GM21825 (cell line): ENCODE measurements at regions not wholly inside any gene's neighbourhood (a gene's known extent, or its start where the extent isn't known, plus 50 kb on each side); places are given as distances from the start of the nearest gene placed in this dataset.

Experiments used
- ATAC-seq: cut with Tn5 transposase; IDR thresholded peaks from one replicate; pipeline ENCODE4 v1.9.1; 2021; ENCODE audit warnings: mild to moderate bottlenecking, moderate library complexity; ENCODE audit not compliant: unreplicated experiment

DNA sequence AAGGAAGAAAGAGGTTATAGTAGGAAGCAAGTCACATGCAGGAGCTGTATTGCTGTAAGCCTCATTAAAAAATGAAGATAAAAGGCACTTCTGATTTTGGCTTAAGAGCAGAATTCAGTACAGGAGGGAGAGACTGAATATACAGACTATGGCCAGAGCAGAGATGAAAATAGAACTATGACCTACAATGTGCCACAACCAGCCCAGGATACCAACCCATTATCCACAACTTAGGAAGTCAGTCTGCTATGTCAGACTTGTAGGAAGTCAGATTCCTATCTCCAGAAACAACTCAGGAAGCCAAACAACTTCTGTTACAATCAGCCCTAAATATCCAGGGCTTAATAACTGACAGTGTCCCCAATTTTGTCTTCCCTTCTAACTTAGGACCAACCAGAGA, 156.2 kb upstream of the ANKH start:
- ATAC-seq, result no peak

DNA sequence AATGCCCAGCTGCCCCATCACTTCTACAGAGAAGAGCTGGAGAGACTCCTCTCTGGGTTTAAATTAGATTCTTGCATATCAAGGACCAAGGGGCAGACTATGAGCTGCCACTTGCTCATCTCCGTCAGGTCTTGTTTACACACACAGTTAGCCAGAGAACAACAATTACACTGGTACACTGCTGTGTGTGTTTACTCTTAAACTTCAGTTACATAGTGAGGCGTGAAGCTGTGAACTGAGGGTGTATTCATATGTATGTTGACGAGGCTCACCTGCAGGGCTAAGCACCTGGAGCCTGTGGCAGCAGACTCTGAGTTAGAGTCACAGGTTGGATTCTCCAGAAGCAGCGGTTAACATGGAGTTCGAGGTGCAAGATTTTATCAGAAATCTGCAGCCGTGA, 155.4 kb upstream of the ANKH start:
- ATAC-seq, result no peak

DNA sequence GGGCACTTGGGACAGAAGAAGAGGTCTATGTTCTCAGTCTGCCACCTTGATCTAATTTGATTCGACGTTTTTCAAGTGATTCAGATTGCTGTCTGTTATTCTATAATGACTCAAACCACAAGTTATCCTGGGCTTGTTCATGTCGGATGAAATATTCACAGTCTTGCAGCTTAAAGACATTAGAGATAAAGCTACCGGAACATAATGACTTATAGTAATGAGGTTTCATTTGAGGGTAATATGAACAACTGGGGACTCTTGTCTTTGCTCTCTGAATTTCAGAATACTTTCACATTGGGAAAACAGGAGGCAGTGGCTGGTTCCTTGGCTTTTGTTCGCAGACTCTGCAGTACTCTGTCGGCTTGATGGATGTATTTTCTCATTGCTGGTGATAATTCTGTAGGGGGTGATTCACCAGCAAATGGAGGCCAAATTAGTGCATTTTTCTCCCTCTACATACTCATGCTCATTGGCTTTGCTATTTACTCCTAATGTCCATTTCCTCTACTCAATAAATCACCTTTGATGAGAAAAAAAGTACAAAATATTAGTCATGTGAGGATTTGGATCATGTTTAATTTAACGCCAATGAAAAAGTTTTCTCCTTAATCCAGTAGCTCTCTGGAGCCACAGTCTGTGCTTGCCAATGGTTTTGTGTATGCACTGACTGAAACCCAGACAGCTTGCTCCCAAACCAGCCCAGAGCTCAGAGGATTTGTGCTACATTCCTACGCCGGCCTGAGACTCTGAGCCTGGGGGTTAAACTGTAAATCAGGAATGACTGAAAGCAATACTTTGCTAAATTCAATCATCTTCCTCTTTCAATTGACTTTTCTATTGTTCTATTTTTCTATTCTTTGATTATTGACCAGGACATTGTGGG, 154.7 kb upstream of the ANKH start:
- ATAC-seq, result no peak

DNA sequence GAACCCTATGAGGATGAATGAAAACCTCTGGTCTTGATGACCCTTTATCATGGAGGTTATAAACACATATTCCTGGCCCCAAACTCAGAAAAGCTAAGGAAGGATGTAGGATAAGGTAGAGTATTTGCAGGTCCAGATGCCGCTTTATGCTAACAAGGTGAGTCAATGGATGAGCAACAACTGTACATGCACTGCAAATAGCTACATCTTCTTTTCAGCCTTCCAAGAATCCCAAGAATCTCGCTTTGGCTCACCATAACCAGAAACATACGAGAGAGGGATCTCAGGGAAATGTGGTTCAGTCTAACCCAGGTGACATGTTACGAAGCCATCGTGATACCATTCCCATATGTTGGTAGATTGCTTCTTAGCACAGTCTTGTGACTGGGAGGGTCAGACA, 152.3 kb upstream of the ANKH start:
- ATAC-seq, result no peak

DNA sequence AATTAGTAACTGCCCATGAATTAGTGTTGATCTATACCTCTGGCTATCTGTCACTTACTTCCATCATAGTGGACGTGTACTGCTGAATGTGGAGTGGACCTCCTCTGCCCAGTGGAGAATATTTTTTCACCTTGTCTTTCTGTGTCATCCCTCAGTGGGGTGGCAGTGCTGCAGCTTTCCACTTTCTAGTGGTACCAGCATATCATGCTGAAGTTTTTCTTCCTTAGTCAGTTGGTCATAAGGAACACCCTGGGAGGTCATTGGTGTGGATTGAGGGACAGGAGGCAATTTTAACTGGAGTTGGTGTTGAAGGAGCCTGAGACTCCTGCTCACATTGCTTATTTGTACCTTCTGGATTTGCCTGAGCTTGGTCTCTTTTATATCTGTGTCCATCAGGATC, 151.7 kb upstream of the ANKH start:
- ATAC-seq, result no peak

DNA sequence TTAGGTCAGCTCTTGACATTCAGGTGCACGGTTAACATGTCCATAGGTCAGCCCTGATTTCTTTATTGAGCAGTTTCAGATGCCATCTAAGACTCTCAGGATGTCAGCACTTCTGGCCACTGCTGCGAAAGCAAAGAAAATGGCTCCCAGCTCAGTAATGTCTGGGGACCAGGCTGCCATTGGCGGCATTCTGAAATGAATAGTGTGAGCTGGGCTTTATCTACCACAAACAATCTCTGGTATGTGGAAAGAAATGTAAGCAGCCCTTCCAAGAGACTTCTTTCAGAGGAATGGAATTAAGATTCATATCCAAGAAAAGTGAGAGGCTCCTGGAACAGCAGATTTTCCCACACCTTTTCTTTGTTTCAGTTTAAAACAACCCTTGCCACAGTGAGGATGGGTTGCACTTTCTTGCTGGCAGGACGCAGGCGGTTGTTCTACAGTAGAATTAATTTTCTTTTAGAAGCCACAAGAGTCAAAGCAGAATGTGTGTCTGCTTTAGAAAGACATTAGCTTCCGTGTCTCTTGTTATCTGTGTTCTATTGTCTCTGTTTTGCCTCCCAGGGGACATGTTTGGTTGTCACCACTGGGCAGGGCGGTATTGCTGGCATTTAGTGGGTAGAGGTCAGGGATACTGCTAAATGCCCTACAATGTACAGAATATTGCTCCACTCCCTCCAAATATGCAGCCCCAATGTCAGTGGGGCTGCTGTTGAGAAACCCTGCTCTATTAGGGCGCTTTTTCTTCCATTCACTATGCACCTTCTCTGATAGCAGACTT, 149.9 kb upstream of the ANKH start:
- no peak for ATAC-seq

DNA sequence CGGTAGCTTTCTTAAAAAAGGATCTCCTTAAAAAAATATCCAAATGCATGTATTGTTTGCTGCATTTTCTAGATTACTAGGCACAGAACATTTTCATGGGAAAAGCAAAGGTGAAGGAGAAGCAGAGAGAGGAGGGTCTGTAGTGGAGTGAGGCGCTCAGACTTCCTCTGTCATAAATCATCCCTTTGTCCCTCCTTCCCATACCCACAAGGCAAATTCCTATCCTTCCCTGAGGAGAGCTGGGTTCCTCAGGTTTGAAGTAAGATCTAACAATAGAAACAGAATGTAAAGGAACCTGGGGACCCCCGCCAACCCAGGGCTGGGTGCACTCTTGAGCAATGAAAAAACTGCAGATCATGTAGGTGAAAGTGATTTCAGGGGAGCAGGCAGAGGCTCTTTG, 149.2 kb upstream of the ANKH start:
- no peak for ATAC-seq

DNA sequence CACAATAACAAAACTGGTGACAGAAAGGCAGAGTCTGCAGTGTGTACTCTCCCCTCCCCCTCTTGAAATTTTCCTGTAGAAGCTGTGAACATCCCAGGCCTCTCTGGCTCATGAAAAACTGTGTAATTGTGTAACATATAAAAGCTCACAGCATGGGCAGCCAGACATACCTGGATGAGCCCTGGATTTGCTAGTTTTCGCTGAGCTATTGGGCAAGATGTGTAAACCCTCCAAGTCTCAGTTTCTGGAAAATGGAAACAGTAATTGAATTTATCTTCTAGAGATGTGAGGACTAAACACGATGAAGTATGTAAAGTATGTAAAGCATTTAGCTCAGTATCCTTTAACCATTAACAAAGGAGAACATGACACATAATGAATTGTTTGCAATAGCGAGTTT, 143.2 kb upstream of the ANKH start:
- ATAC-seq, result no peak

DNA sequence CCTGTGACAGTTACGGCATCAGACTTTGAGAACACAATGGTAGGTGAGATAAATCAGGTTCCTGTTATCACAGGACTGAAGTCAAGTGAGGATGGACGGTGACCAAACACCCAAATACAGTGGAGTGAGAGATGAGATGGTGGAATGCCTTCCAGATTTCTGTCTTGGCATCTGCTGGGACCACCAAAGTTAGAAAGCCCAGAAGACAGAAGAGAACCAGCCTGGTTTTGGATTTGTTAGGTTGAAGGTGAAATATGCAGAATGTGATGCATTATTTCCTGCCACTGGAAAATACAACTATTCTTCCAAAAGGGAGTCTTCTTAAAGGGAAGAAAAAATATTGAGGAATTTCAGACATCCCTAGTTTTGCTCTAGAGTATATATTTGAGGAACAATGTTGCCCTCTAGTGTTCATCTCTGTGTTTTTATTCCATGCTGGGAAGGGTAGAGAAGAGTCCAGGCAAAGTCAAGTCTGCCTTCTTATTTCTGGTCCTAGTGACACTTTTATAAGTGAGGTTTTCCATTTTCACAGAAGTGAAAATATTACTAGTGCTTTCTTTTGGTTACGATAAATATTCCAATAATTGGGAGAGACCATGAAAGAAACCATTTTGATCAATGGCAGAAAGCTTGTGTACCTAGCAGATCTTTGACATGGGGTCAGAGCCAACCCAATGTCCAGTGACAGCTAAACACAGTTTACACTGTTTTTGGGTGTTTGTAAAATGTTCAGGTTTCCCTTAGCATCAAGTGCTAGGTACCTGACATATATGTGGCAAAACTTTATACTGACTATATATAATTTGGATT, 142.3 kb upstream of the ANKH start:
- no peak for ATAC-seq

DNA sequence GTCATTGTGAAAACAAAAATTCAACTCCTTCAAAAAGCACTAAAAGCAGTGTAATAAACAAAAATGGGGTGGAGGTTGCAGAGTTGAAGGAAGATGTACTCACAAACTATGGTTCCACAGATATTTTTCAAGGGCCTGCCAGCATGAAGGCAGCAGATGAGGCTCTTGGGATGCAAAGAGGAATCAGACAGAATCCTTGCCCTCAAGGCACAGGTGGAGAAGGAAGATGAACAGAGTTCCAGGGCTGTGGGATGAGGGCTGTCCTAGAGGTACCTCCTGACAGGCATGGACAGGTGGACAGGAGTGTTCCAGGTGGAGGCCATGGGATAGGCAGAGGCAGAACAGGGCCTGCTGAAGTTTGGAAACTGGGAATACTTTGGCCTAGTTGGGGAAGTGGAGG, 140.5 kb upstream of the ANKH start:
- no peak for ATAC-seq

DNA sequence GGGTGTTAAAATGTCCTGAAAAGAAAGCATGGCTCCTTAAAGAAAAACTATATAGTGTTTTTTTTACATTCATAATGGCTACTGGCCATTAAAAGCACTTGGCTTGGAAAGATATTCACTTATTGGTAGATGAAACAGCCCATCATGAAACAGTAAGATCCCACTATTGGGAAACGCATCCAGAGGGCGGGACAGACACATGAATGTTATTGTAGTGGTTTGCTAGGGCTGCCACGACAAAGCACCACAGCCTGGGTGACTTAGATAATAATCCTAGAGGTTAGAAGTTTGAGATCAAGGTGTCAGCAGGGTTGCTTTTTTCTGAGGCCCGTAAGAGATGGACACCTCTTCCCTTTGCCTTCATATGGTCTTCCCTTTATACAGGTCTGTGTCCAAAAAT, 139.4 kb upstream of the ANKH start:
- ATAC-seq, result no peak

DNA sequence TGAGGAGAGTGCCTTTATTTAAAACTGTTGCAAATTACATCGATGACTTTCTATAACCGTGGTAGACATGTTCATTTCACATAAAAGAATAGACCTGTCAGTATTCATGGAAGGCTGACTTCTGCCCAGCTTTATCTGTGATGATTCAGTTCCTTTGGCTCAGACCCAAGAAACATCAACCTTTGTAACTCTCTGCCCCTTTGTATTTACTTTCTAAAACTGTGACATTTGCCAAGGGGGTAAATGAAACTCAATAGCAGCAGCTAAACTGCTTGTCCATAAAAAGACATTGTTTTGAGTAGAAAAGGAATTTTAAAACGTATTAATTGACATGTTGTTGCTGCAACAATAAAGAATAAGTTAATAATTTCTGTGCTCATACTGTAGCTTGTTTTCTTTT, 137.8 kb upstream of the ANKH start:
- ATAC-seq, result no peak

DNA sequence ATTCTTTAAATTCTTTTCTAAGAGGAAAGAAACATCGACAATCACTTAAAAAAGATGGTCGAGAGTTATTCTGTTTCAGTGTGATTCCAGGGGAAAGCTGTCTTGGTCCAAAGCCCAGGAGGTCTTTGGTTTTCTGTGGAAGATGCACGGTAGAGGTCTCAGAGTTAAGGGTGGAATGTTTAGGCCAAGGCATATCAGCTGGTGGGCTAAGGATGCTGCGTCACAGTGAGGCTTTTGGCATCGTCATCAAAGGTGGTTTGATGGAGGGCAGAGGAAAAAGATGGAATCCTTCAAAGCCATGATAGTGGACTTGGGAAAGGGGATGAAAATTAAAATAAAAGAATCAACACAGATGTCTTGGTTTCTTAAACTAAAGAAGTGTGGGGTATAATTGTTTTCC, 137.3 kb upstream of the ANKH start:
- no peak for ATAC-seq

DNA sequence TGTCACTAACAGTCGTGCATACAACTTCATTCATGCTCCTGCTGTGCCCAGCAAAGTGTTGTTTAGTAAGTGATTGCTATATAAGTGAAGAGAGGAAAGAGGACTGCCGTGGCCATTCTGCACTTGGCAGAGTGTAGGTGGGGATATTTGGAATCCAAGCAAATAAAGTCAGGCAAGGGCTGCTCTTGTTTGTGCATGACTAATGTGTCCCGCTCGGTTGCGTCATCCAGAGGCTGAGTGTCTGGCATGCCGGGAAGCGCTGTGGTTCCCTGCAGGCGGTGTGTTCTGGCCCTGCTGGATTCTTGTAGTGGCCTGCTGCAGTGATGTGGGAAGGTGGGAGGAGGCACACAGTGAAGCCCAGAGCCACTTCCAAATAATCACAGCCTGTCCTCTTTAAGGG, 136.9 kb upstream of the ANKH start:
- ATAC-seq, result no peak

DNA sequence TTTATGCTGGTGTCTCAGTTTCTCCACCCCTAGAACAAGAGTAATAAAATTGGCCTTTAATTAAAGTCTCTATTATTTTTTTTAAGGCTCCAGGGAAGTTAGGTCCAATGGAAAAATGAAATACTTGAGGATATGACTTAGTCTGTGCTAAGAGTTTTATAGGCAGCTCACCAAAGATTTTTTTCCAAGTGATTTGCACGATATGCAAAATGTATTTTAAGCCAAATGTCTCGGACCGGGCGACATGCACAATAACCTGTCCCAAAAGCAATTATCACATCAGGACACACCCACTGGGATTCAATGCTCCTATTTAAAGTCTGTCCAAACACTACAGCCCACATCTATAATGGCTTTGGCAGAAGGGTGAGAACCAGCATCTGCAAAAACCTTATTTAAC, 136.1 kb upstream of the ANKH start:
- no peak for ATAC-seq

DNA sequence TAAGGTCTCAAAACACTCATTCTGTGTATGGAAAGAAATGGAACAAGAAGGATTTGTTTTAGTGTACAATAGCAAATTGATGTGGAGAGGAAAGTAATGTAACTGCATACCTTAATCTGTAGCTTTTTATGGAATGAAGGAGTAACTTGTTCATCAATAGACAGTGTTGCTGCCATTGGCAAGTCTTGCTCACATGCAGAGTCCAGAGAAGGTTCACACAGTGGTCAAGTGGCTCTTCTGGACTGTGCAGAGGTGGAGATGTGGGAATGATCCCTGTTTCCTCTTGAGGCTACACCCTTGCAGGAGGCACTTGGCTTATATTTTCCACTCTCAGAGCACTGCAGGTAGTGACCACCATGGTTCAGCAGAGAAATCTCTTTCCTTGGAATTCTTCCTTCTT, 132.9 kb upstream of the ANKH start:
- no peak for ATAC-seq

DNA sequence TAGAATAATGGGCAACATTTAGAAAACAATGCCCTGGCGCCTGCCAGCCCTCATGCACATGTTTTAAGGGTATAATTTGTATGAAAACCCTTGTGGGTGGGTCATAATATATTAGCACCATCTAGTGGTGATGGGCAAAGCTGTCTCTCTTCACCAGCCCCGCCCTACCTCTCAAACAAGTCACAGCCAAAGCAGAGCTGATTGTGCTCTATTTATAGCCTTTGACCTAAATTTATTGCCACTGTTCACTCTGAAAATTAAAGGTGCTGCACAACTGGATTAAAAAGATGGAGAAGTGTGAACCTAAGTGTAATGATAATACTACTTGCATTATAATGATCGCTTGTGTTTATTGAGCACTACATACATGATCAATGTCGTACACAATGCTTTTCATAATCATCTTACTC, 131.9 kb upstream of the ANKH start:
- peak; percentile 95 for ATAC-seq

DNA sequence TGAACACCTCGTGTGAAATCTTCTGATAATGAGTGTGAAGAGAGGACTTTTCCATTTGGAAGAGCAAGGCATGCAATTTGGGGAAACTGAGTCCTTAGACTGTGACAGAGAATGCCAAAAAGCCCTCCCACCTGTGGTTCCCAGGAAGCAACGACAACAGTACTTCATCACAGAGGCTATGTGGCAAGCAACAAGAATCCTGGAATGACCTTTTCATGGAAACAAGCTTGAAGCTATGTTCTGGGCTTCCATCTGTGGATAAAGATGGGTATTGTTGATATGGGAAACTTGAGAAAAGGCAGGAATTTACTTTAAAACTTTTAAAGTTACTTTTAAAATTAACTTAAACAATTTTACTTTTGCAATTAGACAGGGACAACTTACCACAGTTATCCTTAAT, 131.2 kb upstream of the ANKH start:
- no peak for ATAC-seq

DNA sequence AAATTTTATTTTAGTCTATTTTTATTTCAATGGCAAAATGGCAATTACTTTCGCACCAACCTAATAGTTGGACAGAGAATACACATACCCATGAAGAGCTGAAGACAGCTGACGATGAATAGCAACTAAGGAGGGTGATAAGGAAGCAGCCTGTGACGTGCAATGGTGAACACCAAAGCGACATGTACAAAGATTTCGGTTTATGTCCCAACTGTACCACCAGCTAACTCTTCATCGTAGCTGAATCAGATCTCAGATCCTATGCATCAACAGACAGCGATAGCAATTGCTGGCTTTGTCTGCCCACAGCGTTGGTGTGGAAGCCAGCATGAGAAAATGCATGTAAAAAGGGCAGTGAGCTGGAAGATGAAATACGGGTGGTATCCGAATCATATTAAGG, 130.6 kb upstream of the ANKH start:
- no peak for ATAC-seq

DNA sequence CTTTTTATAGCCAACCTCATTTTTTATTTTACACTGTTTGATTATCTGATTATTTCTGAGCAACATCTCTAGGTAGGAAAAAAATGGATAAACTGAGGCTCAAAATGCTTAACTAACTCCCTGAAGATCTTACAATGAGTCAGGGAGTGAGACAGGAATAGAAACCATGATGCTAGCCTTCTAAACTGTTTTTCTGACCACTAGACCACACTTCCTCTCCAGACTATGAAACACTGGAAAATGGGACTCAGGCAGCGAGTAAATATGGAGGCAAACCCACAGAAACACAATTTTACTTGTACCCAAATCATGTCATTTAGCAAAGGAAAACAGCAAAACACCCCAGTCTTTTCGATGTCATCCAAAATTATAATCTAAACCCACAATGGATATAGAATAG, 129.9 kb upstream of the ANKH start:
- no peak for ATAC-seq

DNA sequence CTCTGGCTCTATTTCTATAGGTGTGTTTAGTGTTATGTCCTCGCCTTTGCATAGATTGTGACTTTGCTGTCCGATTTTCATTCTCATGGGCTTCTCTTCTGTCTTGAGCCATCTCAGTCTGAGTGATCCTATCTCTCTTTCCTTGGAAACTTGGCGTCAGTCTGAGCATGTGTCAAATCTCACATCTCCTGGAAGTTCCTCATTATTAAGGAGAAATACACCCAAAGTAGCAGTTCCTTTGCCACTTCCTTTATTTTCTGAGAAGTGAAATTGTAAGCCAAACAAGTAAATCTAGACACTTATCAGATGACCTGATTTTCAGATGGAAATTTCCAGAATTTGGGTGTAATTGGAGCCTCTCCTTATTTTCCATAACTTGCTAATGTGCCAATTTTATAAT, 126.9 kb upstream of the ANKH start:
- ATAC-seq, result no peak

DNA sequence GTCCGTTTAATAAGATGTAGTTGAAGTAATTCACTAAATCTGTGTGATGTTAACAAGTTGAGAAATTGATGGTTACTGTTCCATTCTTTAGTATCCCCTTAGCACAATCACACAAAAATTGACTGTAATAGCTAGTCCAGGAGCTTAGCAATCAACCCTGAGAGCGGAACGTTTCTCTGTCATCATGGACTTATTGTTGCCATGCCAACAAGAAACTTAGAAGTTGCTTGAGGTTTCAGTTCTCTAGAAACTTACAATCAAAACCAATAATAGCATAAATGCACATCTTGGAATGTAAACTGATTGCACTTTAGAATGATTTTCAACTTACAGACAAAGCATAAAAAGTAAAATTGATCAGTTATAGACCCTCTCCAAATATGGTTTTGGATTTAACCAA, 125.4 kb upstream of the ANKH start:
- peak; percentile 71 for ATAC-seq
